ENCODE measurements at regions not wholly inside any gene's neighbourhood (a gene's known extent, or its start where the extent isn't known, plus 50 kb on each side); places are given as distances from the start of the nearest gene placed in this dataset.

- TF ChIP-seq EZH2 (IDR thresholded peaks at IDR 0.05) (no peak), POLR2AphosphoS5 (IDR thresholded peaks at IDR 0.05; ENCODE audit: borderline replicate concordance, low read depth, low read length) (no peak)
Observed at GRCh38 chr1:114219172-114219868, 65.7 kb upstream of the SYT6 start.
